HG02678 (cell line): ENCODE measurements at regions not wholly inside any gene's neighbourhood (a gene's known extent, or its start where the extent isn't known, plus 50 kb on each side); places are given as distances from the start of the nearest gene placed in this dataset.

Experiments used
- ATAC-seq: cut with Tn5 transposase; IDR thresholded peaks from one replicate; pipeline ENCODE4 v1.9.1; 2021; ENCODE audit warnings: mild to moderate bottlenecking, moderate library complexity; ENCODE audit not compliant: unreplicated experiment

DNA sequence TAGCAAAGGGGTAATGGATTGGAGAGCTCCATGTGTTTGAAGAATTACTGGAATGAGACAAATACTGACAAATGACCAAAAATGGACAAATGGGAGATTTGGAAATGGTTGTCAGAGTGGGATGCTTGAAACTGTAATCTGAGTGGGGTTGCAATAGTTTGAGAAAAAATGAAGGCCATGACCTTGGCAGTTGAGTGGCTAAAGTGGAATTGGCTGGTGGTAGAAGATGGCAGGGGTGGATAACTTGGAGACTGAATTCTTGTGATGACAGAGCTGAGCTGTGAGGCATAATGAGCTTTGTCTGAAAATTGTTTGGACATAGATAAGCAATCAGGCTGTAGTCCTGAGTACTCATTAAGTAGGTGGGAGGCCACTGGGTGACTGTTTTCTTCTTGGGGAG, 222.5 kb upstream of the PRICKLE1 start:
- ATAC-seq, result no peak

DNA sequence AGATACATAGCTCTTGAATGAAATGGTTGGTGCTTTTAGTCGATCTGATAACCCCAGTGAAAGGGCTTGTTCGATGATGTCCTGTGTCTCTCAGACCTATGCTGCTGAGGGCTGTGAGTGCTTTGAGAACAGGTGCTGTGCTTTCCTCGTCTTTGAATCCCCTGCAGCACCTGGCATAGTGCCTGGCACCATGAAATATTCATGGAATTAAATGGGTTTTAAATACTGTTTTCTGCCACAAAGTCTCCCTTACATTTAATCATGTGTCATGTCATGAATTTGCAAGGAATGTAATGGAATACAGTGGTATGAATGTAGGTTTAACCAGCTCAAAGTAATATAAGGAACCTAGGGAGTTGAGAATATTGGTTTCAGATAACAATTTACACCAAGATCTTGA, 220.5 kb upstream of the PRICKLE1 start:
- ATAC-seq, result no peak

DNA sequence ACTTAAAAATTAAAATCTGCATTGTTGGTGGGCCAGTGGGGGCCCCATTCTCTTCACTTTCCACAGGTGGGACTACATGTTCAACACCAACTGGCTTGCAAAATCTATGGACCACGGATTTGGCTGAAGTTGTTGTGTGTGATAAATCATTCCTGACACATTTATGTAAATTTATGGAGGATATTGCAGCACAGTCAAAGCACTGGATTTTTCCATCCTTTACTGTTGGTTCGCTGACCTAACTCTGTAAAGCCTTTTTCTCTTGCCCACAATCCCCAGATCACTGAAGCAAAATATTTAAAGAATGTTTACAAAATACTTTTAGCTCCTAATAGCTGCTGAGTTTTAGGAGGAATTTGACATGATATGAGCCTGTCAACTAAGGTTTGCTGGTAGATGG, 219.7 kb upstream of the PRICKLE1 start:
- ATAC-seq, result no peak

DNA sequence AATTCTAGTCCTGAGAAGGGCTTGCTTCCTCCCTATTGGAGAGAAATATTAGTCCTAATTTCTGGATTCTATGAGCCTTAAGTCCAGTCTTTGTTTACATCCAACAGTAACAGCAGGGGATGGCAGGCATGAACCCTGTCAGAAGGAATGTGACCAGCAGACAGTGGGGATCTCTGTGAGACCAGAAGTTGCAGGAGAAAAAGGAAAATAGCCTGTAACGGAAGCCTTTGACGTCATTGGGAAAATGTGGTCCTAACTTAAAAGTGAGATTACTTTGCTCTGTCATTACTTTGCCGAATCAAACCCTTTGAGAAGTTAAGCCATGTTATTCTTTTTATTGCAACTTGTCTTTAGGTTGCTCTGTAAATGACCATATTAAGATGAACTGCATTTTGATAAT, 218.2 kb upstream of the PRICKLE1 start:
- no peak for ATAC-seq

DNA sequence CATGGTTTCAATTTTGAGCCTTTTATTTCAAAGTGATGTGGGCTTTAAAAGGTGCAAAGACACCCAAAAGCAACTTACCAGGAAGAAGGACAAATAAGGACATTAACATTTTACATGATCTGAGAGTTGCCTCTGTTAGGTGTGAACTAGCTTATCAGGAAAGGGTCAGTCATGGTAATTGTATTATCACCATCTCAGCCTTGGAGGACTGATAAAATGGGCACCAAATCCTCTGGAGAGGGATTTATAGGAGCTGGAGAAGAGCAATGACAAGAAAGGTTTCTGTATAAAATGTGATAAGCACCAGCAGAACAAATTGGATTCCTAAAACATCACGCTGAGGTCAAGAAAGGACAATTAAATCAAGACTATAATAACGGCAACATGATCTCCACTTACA, 217.7 kb upstream of the PRICKLE1 start:
- no peak for ATAC-seq

DNA sequence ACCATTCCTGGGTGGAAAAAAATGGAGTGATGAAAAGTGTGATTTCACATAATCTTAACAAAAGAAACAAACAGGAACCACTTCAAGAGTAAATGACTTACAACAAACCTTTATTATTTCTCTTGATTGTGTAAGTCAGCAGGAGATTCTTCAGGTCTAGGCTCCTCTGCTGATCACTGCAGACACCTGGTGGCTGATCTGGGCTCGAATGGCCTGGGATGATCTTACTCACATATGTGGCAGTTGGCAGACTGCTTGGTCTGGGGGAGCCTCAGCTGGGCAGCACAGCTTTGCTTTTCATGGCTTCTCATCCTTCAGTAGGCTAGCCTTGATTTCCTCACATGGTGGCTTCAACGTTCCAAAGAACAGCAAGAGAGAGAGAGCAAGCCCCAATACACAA, 215.4 kb upstream of the PRICKLE1 start:
- ATAC-seq, result no peak

DNA sequence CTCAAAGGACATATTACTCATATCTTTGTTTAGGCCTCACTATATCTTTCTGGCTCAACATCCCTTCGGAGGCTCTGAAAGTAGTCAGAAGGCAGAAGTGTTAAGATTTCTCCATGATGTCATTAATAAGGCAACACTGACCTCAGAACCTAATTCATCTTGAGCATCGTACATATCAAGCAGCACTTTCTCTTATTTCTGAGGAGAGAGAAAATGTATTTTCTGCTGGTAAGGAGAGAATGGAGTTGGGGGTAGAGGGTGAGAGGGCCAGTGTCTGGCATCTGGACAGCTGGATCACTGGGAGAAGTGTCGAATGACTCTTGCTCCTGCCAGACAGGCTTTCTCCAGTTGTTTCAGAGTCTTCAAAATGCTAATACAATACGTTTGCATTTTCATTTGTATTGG, 213.2 kb upstream of the PRICKLE1 start:
- no peak for ATAC-seq

DNA sequence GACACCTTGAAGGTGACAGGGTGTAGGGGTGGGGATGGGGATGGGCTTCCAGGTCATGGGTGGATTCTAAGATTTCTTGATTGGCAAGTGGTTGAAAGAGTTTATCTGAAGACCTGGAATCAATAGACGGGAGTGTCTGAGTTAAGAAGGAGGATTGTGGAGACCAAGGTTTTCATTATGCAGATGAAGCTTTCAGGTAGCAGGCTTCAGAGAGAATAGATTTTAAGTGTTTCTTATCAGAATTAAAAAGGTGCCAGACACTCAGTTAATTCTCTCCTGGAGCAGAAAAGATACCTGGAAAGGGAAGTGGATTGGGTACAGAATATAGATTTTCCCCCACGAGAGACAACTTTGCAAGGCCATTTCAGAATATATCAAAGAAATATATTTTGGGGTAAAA, 211.7 kb upstream of the PRICKLE1 start:
- ATAC-seq, result no peak

DNA sequence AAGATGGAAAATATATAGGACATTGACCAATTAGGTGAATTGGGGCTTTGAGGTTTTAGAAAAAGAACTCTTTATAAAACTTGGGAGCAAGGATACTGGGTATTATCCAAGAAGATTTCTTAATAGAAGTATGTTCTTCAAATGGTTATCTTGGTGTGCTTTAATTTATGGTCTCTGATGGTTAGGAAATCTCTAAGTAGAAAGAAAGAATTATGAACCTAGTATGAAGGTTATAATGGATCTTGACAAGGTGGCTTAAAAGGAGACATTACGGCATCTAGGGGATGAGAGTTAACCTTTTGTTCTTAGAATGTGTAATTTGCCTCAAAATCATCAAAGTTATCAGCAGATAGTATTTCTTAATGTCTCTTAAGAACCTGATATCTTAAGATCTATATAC, 210.4 kb upstream of the PRICKLE1 start:
- ATAC-seq, result no peak

DNA sequence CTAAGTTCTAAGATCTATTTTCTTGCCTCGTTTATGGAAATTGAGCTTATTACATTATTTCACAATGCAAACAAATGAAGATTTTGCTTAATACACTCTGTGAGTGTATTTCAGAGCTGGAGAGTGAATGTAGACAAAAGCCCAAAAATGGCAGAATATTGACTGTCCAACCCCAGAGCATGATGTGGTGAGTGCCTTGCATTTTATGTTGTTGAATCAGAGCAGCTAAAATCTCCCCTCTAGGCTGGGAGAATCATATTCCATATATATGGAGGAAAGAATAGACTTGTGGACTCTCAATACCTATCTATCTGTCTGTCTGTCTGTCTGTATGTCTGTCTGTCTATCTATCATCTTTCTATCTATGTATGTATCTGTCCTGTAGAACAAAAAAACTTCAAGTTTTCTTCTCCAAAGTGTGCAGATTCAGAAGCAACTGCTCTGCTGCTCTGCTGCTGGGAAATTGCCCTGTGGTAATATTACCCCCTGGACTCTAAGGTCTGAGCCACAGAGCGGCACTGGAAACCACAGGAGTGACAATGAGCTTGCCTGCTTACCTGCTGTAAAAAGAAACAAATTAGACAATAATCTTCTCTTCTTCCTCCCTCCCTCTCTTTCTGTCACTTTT, 209.4 kb upstream of the PRICKLE1 start:
- no peak for ATAC-seq

DNA sequence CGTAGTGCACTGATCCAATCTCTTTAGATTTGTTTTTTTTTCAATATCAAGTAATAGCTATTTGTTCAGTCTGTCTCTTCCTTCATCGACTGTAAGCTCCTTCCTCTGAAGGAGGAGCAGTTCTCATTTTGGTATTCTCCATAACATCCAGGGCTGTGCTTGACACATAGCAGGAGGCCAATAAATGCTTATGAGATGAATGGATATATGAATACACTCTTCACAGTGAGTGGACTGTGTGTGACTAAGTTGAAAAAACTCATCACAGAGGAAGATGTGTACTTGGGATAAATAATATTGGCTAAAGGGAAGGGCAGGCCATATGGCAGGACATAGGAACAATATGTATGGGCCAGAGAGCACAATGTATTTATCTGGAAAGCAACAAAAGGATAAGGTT, 205.3 kb upstream of the PRICKLE1 start:
- no peak for ATAC-seq

DNA sequence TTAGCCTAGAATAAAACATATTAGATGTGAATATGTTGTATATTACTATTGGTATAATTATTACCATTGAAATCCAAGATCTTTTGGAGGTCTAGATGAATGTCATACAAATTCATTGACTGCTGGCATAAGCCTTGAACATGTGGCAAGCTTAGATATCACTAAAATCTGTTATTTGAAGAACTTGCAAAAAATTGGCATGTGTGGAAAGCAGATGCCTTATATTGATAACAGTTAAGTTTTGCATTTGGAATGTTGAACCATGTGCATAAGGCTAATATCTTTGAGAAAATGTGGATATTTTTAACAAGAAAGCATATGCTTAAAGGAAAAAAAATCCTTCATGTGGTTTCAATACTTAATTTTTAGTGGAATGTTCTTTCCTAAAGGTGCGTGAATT, 203.6 kb upstream of the PRICKLE1 start:
- ATAC-seq, result no peak

DNA sequence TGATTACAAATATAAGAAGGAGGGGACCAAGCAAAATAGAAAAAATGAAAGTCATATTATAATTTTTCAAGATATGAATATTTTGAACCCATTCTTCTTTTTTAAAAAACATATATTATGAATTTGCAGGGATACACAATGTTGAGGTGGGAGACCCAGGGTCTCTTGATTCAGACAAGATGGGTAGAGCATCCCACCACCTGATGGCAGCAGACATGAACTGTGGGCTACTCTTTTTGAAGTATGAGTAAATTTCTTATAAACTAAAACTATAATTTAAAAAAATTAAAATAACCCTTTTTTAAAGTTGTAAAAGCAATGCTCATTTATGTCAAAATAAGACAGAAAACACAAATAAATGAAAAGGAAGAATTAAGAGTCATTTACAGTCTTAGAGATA, 202.7 kb upstream of the PRICKLE1 start:
- no peak for ATAC-seq

DNA sequence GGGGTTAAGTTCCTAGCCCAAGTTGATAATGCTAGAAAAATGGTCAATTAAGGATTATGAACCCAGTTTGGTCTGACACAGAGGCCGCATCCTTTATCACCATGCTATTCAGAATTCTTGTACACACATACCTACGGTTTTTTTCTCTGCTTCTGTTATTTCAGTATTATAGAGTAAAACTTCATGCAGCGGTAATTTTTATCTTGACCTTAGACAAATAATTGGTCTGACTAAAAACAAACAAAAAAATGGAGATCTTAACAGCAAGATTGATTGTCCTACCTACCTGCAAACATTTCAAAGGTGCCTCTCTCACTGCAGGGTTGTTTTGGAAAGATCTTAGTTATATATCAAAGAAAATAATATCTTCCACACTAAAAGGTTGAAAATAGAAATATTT, 201.9 kb upstream of the PRICKLE1 start:
- ATAC-seq, result no peak

DNA sequence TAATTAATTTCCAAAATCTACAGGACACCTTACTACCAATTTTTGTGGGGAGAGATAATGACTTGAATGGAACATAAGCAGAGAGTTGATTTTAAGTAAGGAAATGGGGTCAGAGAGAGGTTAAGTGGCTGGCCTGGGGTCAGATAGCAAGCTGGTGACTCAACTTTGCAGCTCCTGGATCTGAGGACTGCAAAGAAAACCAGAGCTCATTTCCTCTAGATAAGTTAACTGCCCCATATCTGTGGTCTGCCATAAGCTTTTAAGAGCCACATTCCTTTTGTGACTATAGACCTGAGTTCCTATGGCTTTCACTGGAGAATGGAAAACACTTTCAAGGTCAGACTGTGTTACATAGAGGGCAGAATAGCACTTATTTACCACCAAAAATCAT, 201.2 kb upstream of the PRICKLE1 start:
- no peak for ATAC-seq

DNA sequence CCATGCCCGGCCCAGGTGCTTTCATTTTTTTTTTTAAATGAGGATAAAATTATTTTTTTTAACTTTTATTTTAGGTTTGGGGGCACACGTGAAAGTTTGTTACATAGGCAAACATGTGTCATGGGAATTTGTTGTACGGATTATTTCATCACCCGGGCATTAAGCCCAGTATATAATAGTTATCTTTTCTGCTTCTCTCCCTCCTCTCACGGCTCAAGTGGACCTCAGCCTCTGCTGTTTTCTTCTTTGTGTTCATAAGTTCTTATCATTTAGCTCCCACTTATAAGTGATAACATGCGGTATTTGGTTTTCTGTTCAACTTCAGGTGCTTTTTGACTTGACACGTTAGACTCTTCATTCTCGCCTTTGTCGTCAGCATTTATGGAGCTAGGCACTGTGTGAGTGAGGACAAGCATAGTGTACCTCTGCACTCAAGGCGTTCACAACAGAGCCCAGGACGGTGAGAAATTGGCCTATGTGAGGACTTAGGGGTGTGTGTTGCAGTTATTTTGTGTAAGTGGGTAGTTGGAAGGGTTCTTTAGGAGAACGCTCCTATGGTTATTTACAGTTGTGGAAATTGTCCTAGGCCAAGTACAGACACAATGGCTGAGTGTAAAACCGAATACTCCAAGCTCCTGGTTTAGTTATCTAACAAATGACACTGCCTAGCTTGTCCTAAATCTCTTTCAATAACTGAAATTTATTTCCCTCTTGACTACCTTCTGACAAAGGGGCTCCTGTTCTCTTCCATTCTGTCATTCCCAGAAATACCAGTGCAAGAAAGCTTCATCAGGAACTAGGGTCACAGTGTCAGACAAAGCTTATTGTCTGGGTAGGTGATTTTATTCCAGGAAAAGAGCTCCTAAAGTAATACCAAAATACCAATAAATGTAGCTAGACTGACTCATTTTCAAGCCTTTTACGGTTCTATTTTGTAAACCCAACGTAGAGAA, 200.5 kb upstream of the PRICKLE1 start:
- ATAC-seq, result no peak

DNA sequence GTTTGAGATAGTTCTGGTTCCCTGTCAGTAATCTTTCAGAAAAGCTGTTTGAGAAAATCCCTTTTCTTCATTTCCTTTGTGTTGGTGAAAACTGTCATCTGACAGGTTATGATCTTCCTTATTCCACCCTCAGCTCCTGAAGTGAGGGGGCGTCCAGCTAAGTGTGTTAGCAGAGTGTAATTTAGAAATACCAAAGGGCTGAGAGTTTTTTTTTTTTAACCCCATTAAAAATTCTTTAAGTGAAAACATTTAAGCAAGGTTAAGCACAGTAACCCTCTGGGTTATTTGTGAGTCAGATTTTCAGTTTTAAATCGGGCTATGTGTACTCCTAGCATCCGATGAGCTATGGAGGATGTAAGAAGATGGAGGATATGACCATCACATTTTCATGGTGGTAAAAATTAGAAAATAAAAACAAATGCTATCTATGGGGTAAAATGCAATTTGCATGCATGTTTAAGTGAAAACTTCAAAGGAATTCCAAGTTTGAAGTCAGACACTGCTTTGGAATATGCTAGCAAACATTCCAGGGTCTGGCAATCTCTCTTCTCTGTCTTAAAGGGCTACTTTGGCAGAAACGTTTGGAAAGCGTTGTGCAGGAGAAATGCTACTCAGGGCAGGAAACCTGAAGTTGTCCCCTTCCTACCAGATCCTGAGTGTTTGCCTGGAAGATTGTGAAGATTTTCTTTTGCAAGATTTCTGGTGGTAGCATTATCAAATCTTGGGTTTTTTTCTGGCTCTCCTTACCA, 197.0 kb upstream of the PRICKLE1 start:
- ATAC-seq, result no peak

DNA sequence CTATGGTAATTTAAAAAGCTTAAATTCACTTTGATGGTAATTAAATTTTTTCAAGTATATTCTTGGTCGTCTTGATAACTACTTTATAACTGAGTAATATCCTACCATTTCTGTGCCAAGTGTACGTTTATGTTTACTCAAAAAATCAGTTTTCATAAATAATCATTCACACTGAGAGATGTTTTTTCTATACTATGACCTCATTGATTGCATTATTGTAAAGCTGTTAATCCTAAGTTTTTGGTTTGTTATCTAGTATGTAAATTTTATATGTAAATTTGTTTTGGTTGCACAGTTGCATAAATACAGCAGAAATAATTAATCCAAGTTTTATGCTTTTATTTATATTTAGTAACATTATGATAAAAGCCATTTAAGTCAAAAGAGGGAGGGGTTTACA, 196.4 kb upstream of the PRICKLE1 start:
- no peak for ATAC-seq

DNA sequence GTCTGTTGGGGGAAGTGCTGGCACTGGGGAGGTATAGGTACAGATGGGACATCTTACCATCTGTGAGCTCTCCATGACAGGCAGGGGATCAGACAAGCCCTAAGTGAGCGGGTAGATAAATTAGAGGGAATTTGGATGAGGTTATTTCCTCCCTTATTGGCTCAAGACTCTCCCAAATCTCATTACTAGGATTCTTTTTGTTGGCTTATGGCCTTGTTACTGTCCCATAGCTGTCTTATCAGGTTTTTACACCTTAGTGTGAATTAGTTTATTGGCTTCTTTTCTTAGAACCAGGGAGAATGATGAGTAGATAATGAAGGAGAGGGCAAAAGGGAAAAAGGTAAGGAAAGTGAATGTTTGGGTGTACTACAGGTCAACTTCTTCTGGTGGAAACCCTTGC, 191.1 kb upstream of the PRICKLE1 start:
- no peak for ATAC-seq

DNA sequence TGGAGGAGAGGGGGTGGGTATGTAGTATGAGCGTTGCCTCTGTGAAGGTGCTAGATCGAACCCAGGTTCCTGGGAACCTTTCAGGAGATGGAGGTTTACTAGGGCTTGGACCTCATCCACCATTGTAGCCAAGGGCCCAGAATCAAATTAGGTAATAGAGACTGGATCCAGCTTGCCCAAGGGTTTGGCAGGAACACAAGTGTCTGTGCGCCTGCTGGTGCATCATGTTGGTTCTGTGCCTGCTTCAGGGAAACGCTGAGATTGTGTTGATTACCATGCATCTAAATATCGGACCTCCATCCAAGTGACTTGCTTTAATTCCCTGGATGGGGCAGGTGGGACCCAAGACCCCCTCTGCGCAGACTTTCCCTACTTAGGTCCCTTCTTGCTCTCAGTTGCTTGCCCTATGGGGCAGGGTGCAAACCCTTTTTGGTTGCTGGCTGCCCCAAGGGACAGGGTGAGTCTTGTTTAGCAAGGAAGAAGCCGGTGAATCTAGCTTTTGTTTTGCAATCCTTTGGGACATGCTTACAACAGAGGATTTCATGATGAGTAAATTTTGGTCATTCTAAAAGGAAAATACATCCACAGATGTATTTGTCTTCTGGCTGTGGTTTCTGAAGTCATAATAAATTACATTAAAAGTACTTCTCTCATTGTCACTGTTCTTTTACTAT, 189.8 kb upstream of the PRICKLE1 start:
- no peak for ATAC-seq

DNA sequence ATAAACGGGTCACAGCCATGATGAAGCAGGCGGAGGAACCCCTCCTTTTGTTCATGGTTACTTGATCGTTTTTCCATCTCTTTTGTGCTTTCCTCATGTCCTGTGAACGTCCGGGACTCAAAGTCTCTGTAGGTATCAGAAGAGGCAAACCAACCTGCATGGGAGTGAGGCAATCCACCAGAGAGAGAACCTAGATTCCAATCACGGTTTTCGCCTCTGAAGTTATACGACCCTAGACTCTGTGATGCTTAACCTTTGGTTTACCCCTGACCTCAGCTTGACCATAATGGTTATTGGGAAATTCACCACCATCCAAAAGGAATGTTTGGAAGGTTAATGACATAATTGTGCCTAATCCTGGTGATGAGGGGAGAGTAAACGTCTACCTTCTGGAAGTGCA, 186.8 kb upstream of the PRICKLE1 start:
- ATAC-seq, result no peak
